ENCODE measurements at regions not wholly inside any gene's neighbourhood (a gene's known extent, or its start where the extent isn't known, plus 50 kb on each side); places are given as distances from the start of the nearest gene placed in this dataset.

- TF ChIP-seq CTCF (IDR thresholded peaks at IDR 0.05) (no peak), ZFX (IDR thresholded peaks at IDR 0.05; ENCODE audit: borderline replicate concordance) (no peak)
Measured at GRCh38 chr3:103624271-103624670, 1189.5 kb downstream of the ZPLD1 start.

Measured in 22Rv1 (cell line).